Head of caudate nucleus (tissue), 42 donors: ENCODE measurements at regions not wholly inside any gene's neighbourhood (a gene's known extent, or its start where the extent isn't known, plus 50 kb on each side); places are given as distances from the start of the nearest gene placed in this dataset.

Experiments
- DNase-seq, 42 donors: peaks; one replicate each; pipeline versions ENCODE4 v3.0.0 to v3.0.0-alpha.2; 2020 to 2021; ENCODE audit warnings: mixed read lengths in 7 of 42
- intact Hi-C: fragments of 100-400 bp; cut with DNase I; formaldehyde crosslinking; loops from one replicate; pipeline ENCODE4 v1.15.0; 2022

DNA sequence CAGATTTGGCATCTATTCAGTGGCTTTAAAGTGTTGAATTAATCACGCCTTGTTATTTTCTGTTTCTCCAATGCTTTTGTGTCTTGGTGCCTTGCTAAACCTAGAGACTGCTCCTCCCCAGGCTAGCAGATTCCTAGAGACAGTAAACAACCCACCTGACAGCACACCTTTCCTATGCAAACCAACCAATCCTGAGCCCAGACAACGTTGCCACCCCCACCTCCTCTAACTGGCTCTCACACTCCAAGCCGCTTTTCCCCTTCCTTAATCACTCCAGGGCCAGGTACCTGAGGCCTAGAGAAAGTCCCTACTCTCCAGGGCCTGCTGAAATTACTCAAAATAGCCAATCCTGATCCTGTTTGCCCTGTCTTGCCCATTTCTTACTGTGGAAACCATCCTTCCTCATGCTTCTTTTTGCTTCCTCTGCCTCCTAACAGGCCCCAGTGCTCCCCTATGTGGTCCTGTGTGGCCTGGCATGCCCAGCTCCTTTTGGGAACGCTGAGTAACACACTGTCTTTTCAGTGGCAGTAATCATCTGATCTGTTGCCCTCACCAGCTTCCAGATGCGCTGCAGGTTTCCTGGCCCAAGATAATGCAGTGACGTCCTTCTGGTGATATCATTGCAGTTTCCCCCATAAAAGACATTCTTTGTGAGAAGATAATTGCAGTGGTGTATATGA lies 53.4 kb downstream of the GAS1 start:
- intact Hi-C loops: no loop called here
- DNase-seq: peak in 3 of 42 donors; percentile 3 to 32 (median 4)

DNA sequence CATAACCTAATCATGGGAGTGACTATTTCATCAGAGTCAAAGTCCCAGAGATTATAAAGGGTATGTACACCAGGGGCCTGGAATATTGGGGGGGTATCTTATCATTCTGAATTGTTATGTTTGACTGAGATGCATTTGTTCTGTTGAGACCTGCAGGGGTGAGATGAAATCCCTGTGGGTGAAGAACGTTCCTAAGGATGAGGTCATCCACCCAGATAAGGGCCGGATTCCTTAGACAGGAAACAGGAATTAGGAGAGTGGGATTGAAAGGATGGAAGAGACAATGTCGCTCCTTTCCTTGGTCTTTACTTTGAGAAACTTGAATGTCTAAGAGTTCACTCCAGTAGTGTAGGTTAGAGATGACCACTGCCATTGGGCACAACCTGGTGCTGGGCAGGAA lies 54.7 kb downstream of the GAS1 start:
- intact Hi-C loops: no loop called here
- no peak for DNase-seq

DNA sequence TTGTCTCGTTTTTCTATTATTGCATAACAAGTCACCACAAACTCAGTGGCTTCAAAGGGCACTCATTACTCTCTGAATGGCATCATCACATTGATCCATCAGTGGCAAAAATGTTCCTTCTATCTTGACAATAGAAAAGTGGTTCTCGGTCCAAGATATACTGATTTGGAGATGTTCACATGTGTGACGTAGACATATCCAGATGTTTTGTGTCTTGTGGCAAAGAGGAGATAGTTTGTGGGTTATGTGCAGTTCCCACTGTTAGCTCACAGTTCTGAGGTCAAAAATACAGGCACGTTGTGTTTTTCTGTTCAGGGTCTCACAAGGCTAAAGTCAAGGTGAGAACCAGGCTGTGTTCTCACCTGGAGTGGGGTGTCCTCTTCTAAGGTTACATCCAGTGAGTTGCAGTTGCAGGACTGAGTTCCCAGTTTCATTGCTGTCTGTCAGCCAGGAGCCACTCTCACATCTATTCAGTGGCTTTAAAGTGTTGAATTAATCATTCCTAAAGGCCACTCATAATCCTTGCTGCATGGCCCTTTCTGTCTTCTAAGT lies 55.3 kb downstream of the GAS1 start:
- DNase-seq: no peak
- intact Hi-C loops: no loop called here

DNA sequence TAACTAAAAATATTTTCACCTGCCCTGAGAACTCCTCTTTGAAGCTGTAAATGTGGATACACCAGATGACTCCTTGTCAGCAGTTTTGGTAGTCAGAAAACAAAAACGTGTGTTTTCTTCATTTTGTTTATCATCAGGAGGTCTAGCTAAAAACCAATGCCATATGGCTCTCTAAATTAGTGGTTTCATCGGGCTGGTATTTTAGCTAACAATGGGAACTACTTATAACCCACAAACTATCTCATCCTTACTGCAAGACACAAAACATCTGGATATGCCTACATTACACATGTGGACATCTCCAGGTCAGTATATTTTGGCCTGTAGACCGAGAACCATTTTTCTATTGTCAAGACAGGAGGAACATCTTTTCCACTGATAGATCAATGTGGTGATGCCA lies 56.2 kb downstream of the GAS1 start:
- no peak for DNase-seq
- intact Hi-C loops: no loop called here

DNA sequence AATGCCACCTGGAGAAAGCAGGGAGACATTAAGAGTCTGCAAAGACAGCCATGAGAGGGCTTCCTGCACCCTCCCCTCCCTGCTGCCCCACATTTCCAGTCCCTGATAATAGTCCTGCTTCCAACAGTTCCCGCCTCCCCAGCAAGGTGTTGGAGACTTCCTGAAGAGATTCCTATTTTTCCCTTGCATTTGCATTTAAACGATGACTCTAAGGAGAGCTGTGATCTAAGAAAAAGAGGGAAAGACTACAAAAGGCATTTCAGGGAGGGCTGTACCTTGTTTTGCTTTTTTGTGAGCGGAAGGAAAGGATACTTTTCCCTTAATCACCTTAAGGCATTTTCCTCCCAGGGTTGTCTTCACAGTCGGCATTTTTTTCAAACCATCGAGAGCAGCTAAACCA lies 62.1 kb downstream of the GAS1 start:
- DNase-seq: no peak
- intact Hi-C loops: no loop called here

DNA sequence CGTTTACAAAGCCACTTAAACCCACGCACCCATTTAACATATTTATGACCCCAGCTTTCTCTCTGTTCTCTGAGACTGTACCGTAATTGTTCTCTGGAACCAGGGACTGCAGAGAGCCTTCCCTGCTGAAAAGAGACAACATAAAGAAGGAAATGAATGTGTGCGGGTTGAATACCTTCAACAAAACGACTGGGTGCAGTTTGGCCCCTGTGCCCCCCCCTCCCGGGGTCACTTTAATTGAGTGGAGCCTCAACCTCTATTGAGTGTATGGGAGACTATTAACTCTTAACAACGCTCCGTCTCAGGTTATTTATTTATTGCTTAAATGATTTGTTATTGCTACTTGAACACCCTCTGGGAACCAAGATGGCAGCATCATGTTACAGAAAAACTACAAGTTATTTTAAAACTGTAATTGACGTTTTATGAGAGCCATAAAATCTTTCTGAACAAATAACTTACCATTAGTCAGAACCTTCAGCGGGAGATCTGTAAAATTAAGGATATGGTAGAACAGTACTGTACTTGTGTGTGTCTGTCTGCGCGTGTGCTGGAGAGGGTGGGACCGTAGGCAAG lies 70.6 kb downstream of the GAS1 start:
- no peak for DNase-seq
- intact Hi-C loops: no loop called here

DNA sequence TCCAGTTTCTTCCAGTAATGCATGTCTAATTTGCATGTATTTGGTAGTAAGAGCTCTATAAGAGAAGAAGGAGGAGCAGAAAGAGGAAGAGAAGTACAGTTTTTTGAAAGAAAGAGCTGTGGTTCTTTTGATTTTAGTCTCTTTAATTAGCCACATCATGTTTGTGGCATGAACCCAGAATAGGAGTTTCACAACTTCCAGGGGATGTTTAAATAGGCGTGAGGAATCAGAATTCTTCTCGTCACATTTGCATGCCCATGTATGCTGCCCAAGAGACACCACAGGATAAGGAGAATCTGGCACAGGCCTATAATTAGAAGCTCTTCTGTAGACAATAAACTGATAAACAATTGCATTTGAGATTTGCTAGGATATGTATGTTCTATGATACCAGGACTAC lies 78.7 kb downstream of the GAS1 start:
- DNase-seq: no peak
- intact Hi-C loops: no loop called here

DNA sequence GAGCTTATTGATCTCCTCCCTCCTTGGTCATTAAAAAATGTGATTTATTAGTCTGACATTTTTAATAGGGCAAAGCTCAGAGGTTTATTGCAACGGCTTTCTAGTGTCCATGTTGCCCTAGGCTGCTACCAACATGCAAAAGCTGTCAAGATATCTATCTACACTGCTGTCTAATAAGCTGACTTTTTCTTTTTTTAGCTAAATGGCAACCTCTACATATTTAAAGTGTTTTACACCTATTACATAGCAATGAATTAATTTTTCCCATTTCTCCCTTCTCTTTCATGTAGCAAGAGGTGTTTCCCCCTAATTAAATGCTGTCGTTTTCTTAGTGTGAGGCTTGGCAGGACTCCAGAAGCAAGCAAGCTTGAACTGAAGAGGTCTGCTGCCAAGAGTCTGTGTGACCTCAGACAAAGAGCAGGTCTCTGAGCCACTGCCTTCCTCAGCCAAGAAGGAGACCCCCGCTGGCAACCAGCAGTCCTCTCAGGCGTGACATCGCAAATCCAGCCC lies 79.4 kb downstream of the GAS1 start:
- intact Hi-C loops: no loop called here
- DNase-seq: peak in 4 of 42 donors; percentile 8 to 40 (median 22)

DNA sequence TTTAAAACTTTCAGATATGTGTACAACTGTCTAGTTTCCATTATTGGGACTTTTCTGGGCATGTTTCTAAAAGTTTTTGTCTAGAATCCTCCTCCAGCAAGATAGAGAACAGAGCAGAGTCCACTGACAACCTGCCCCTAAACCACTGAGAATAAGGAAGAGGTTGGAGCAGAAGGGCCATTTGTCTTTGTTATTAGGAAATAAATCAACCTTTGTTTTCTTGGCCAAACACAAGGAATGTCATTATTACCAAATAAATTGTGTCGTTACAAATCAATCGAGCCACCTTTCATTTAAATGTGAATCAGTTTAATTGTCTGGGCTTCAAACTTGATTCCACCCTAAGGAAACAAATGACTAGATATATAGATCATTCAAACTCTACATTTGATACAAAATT lies 81.4 kb downstream of the GAS1 start:
- intact Hi-C loops: no loop called here

DNA sequence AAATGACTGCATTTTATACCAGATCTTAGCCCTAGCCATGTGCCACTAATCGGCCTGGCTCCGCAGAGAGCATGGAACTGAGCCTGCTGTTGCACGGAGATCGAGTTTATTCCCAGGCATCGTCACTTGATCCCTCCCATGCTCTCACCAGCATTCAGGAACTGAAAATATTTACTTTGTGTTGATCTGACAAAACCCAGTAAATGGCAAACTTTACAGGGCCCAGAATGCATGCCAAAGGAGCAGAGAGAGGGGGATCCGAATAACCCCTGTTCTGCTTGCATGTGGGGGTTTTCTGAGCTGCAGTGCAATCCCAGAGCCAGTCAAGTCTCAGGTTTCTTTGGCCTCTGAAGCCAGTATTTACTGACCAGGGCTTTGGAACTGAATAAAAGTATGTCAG lies 87.3 kb downstream of the GAS1 start:
- intact Hi-C loops: no loop called here
- no peak for DNase-seq

More for the DNA sequence above, 81.4 kb downstream of the GAS1 start:
- no peak for DNase-seq

DNA sequence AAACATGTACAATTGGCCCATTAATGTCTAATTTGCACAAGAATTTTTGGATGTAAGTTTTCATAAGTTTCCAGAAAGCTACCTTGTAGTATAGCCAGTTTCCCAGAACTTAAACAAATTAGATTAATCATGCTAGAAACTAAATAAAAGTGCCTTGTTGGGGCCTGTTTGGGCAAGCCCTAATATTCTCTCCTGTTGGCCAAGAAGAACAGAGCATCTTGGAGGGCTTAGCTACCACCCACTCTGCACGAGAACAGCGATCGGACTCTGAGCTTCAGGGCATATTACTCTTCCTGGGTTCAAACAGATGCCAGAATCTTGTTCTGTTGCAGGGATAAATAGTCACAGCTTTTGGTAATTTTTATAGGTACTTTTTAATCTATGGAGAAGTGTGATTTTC lies 88.2 kb downstream of the GAS1 start:
- intact Hi-C loops: no loop called here
- no peak for DNase-seq

DNA sequence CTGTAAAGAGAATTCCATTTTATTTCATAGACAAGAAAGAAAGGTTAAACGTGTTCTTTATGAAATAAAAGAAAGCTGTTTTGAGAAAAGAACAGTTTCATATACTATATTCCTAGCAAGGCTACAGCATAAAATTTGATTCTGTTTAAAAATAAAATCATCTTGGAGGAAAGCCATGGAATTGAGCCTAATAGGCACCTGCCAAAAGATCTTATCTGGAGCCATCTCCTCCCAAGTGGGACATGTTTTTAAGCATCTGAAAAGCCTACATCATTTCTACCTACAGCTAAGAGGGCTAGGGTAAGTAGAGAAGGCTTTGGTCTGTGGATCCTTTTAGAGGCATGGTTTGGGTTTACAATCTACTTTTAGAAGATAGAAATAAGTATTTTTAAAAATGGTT lies 89.3 kb downstream of the GAS1 start:
- intact Hi-C loops: no loop called here
- no peak for DNase-seq

DNA sequence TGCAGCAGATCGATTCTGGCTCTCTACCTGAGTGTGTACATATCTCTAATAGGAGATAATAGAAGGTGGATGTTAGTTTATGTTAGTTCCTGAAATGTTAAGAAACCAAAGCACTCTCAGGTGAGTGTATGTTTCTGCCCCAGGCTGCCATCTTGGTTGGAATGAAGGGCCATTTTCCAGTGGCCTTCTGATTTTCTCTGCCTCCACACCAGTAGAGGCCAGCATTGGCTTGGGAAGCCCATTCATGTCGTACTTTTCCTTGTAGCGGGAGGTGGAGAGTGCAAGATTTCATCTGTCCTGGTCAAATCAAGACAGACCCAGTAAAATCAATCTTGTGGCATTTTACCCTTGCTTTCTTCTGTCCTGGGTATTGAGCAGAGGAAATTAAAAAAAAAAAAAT lies 91.0 kb downstream of the GAS1 start:
- DNase-seq: no peak
- intact Hi-C loops: no loop called here

DNA sequence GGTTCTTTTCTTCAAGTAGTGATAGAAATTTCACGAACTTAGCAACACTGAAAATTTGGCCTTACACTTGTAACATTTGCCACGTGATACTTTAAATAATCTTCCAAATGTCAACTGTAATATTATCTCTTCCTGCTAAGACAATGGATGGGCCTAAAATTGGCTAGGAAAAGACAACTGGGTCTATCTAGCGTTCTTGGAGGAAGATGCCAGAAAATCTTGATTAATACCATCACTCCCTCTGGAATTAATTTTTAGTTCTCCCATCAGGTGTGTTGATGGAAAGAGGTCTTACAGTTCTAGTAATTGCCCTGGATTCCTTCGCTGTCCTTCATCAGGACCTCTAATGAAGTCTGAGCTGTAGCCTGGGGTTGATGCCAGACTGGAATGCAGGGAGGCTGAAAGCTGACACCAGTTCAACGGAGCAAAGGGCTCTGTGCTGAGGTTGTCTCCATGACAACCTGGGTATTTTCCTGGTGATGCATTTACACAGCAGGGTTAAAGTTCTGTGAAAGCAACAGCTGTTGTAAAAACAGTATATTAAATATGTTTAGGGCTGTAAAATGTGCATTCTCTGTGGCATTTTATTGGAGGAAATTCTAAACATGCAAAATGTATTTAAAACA lies 92.3 kb downstream of the GAS1 start:
- DNase-seq: no peak
- intact Hi-C loops: no loop called here

DNA sequence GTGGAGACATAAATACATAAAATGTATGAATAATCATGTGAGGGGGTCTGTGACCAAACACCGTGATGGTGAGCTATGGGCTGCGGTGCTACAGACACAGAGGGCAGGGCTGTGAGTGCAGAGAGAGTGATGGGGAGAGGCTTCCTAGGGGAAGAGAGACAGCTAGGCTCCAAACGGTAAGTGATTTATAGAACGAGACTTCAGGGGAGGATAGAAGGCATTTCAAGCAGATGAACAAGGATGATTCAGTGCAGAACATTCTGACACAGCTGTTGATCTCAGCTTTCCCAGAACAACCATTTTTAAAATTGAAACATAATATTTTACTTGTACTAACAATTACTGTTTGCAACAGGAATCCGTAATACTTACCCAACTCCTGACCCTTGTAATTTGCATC lies 100.7 kb downstream of the GAS1 start:
- intact Hi-C loops: no loop called here
- DNase-seq: no peak

DNA sequence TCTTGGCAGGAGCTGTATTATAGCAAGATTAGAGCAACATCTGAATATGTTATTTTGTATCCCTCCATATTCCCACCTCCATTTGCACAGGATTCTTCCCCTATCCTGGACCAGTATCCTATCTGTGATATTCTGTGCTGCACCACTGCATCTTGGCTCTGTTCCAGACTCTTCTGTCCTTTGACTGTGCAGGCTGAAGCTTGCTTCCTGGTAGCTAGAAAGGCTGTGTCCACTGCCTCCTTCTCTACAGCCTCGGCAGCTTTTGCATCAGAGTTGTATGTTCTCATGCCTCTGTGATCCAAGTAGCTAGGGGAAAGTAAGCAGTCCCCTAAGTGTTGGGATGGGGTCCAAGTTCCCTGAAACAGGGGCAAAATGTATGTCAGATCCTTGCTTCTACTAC lies 104.1 kb downstream of the GAS1 start:
- intact Hi-C loops: no loop called here
- peak in 3 of 42 donors; percentile 2 to 4 (median 4) for DNase-seq

DNA sequence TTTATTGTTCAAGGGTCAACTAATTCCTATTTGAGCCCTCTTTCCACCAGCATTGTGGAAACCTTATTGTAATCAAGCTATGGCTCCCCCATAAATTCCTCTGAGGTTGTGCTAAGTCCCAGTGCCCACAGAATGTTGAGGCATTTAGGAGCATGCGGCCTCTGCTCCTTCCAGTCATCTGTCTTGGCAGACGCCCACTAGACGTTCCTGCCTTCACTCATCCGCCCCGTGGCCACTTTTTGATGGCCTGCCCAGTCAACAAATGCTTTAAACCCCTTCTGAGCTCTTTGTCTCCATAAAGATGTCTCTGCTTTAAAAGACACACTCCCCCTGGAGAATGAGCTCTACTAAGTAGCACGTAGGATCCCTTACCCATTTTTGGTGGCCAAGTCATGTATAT lies 104.7 kb downstream of the GAS1 start:
- no peak for DNase-seq
- intact Hi-C loops: no loop called here

DNA sequence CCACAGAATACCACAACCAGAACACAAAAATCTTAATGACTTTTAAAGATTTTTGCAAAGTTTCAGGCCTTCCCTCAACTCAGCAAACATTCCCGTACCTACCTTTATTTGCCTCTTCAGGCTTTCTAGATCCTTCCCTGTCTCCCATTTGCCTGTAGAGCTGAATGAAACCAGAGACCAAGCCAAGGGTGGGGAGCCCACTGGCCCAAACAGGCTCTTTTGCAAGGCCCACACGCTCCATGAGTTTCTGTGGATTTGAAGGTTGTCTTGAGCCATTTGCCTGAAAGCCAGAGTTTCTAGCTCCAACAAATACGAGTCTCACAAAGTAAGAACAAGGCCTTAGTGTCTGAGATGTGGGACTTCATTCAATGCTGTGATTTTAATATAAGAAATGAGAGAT lies 107.8 kb downstream of the GAS1 start:
- no peak for DNase-seq
- intact Hi-C loops: no loop called here

DNA sequence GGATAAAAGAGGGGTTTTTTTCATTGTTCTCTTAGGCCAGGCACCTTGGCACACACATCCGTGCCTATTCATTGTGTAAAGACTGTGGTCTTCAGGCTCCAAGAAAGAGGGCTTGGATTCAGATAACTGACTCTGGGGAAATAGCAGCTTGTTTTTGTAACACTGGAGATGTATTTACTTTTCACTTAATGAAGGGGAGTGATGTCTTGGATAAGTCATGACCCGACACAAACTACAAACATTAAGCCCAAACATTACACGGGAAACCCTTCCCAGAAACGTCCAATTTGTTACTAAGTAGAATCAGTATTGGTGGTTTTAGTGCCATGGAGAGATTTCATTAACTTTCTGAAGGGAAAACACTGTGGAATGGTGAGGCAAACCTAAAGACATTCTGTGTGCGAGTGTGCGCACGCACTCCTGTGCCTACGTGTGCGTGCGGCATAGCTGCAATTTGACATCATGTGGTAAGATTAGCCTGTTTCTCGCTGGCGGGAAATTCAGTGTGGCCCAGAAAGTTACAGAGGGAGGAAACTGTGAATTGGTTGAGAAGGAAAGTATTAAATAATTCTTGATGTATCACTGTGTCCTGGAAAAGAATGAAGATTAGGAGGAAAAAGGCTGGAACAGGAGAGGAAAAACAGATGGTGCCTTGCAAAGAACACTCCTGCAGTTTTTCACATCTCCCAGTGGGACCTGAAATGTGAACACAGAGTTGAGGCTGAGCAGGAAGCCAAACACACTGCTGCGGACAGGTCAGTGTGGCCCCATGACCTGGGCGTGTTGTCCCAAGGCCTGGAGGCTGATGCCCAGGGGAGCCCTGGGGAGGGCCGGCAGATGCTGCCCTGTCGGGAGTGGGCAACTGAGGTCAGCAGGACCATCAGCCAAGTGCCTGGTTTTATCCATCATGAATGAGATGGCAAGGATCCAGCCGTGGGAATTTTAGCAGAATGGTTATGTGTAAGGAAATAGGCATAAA lies 108.5 kb downstream of the GAS1 start:
- no peak for DNase-seq
- intact Hi-C loops: no loop called here
